ENCODE measurements at regions not wholly inside any gene's neighbourhood (a gene's known extent, or its start where the extent isn't known, plus 50 kb on each side); places are given as distances from the start of the nearest gene placed in this dataset.
"Not testable (repeated sequence)": the region's sequence is repeated elsewhere in the genome, so short reads cannot be mapped to it uniquely, and the experiment has no call there.

- no peak for DNase-seq
These were observed 446.1 kb downstream of the SOX9 start for GRCh38 chr17:72566671-72567484.

- no peak for DNase-seq
These were observed 447.0 kb downstream of the SOX9 start for GRCh38 chr17:72567774-72568173.

- DNase-seq, result no peak
These were observed 448.5 kb downstream of the SOX9 start for GRCh38 chr17:72569148-72569946.

- no peak for DNase-seq
These were observed 451.1 kb downstream of the SOX9 start for GRCh38 chr17:72571813-72572396.

GRCh38 chr17:72572604-72573491 lies 452.0 kb downstream of the SOX9 start:
- no peak for DNase-seq

GRCh38 chr17:72573492-72573801 lies 452.6 kb downstream of the SOX9 start:
- not testable (repeated sequence) for DNase-seq

- no peak for DNase-seq
These were observed 454.1 kb downstream of the SOX9 start for GRCh38 chr17:72574675-72575510.

- no peak for DNase-seq
These were observed 454.9 kb downstream of the SOX9 start for GRCh38 chr17:72575542-72576233.

- no peak for DNase-seq
These were observed 455.5 kb downstream of the SOX9 start for GRCh38 chr17:72576289-72576759.

GRCh38 chr17:72578817-72579470 lies 458.1 kb downstream of the SOX9 start:
- no peak for DNase-seq

- no peak for DNase-seq
These were observed 459.1 kb downstream of the SOX9 start for GRCh38 chr17:72579990-72580320.

GRCh38 chr17:72580321-72581127 lies 459.7 kb downstream of the SOX9 start:
- no peak for DNase-seq

GRCh38 chr17:72587156-72587555 lies 466.3 kb downstream of the SOX9 start:
- DNase-seq, result no peak

GRCh38 chr17:72587773-72588511 lies 467.1 kb downstream of the SOX9 start:
- peak; percentile 13 for DNase-seq

GRCh38 chr17:72588561-72588960 lies 467.7 kb downstream of the SOX9 start:
- no peak for DNase-seq

- peak; percentile 18 for DNase-seq
These were observed 468.1 kb downstream of the SOX9 start for GRCh38 chr17:72588961-72589360.

- DNase-seq, result no peak
These were observed 469.6 kb downstream of the SOX9 start for GRCh38 chr17:72590382-72590781.

GRCh38 chr17:72590882-72591281 lies 470.1 kb downstream of the SOX9 start:
- no peak for DNase-seq
